GM20431 (cell line): ENCODE measurements at regions not wholly inside any gene's neighbourhood (a gene's known extent, or its start where the extent isn't known, plus 50 kb on each side); places are given as distances from the start of the nearest gene placed in this dataset.

Experiments used
- in situ Hi-C: fragments of 300-500 bp; cut with MseI, MboI; formaldehyde crosslinking; loops from one replicate; pipeline ENCODE4 v1.15.0; 2020; ENCODE audit warnings: low sequenced_read_pairs; ENCODE audit not compliant: unreplicated experiment

DNA sequence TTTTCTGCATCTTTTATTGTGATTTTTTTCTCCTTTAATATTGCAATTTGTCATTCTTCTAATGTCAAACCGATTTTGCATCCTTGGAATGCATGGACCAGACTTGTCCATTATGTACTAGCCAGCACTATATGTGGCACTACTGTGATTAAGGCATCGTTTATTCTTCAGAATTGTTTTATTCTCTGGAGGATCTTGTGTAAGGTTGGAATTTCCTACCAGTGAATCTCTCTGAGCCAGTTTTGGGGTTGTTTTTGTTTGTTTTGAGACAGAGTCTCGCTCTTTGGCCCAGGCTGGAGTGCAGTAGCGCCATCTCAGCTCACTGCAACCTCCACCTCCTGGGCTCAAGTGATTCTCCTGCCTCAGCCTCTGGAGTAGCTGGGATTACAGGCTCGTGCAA lies 58.5 kb downstream of the IGLL5 start:
- in situ Hi-C loops, result no loop called here

DNA sequence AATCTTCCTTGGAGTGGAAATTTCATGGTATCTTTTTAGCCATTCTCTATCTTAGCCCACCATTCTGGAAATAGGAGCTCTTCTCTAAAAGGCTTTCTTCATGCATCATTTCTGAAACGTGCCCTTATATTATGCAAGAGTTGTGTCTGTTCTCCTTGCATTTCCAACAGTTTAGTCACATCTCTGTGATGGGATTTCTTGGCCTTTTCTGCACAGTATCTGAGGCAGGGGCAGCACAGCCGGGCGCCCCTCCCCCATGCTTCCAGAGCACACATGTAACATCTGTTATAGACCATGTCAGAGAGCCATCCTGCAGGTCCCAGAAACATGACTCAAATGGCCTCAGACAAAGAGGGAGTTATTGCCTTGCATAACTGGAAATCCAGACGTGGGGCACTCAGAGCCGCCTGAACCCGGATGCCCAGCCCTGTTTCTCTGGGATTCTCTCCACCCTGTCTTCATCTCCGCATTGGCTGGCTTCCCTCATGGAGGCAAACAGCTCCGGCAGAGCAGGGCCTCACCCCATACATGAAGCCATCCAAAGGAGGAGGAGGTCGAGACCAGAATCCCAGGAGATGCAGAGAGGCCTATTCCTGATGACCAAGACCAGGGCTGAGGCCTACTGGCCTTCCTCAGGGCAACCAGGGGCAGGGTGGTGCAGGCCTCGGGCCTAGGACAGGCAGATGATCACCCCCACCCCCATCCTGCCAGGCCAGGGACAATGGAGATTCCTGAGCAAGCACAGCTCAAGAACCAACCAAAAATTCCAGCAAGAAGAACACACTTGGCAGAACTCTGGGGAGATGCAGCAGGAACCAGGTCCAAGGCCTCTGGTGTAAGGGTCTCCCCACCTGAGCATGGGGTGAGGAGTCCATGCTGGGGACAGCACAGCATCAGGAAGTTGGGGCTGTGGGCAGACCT lies 61.3 kb downstream of the IGLL5 start:
- in situ Hi-C loops, result no loop called here

GRCh38 chr22:22949953-22950352 lies 62.3 kb downstream of the IGLL5 start:
- in situ Hi-C loops, result loop anchor here (10.0 to 25.0 kb wide), 3 partner anchors 95 to 437 kb away; no protein-coding TSS in a partner anchor

GRCh38 chr22:22951035-22951434 lies 63.4 kb downstream of the IGLL5 start:
- in situ Hi-C loops, result loop anchor here (10.0 to 25.0 kb wide), 3 partner anchors 96 to 436 kb away; no protein-coding TSS in a partner anchor

DNA sequence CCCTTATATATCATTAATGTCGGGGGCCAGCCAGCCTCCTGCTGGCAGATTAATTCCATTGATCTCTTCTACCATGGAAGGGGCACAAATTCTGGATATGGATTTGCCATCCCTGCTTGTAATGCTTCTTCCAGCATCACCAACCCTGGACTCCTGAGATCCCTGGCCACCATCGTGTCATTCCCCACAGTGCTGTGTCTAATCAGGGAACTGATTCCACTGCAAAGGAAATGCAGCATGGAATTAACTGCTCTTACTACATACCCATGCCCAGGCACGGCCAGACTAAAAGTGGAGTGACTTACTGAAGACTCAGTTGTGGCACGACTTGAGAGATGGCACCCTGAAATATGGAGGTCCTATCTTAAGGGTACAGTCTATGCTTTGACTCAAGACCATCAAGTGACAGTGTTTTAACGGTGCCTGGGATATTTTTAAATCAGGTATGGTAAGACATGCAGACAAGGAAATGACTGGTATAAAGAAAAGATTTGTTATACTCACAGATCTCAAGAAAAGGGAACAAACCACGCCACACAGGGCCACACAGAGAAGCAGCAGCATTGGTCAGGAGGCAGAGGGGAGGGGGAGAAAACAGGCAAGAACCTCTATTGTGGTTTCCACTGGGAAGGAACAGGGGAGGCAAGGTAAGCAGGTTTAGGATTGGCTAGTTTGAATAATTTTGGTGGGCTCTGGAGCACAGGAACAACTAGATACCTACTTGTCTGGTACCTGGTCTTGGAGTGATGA lies 65.1 kb downstream of the IGLL5 start:
- in situ Hi-C loops, result loop anchor here (10.0 to 25.0 kb wide), 3 partner anchors 98 to 435 kb away; no protein-coding TSS in a partner anchor

GRCh38 chr22:22953791-22954190 lies 66.2 kb downstream of the IGLL5 start:
- in situ Hi-C loops, result loop anchor here (10.0 to 25.0 kb wide), 3 partner anchors 99 to 434 kb away; no protein-coding TSS in a partner anchor

- in situ Hi-C loops, result loop anchor here (10.0 to 25.0 kb wide), 3 partner anchors 100 to 433 kb away; no protein-coding TSS in a partner anchor
Measured at GRCh38 chr22:22954656-22955055, 67.0 kb downstream of the IGLL5 start.

DNA sequence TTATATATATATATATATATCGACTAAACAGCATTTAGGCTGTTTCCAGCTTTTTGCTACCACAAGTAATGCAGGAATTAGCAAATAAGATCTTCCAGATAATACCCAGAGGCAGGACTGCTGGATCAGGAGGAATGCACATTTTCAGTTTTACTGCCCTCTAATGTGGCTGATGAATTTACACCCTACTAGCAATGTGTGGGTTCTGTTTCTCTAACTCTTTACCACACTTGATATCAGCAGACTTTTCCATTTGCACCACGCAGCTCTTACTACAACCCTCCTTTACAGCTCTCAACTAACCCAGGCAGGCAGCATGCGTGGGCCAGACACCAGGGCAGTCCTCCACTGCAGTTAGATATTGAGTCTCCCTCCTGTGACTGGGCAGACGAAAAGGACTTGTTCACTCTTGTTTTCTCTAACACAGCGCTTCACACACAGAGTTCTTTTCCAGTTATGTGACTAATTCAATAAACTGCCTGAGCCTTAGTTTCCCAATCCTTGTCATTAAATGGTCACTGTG lies 67.7 kb downstream of the IGLL5 start:
- in situ Hi-C loops, result loop anchor here (10.0 to 25.0 kb wide), 3 partner anchors 101 to 432 kb away; no protein-coding TSS in a partner anchor

GRCh38 chr22:22955866-22956535 lies 68.4 kb downstream of the IGLL5 start:
- in situ Hi-C loops, result loop anchor here (10.0 to 25.0 kb wide), 3 partner anchors 101 to 431 kb away; no protein-coding TSS in a partner anchor

DNA sequence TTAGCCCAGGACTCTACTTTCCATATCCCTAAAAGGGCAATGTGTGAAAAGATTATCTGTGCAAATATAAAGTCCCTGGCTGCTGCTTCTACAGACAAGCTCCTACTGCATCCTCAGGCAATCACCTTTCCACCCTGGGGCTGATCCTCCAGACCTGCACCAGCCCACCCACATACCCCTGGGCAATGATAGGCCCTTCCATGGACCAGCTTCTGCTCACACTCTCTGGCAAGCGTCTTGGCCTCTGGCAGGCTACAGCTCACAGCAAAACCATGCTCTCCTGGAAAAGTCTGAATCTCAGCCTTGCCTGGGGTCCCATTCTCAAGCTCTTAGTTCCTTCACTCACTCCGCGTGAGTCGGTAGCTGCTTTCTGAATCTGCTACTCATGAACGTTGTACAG lies 69.5 kb downstream of the IGLL5 start:
- in situ Hi-C loops, result loop anchor here (10.0 to 25.0 kb wide), 3 partner anchors 102 to 430 kb away; no protein-coding TSS in a partner anchor

GRCh38 chr22:22958621-22959020 lies 71.0 kb downstream of the IGLL5 start:
- in situ Hi-C loops, result loop anchor here (10.0 to 25.0 kb wide), 3 partner anchors 104 to 429 kb away; no protein-coding TSS in a partner anchor

GRCh38 chr22:22959147-22959827 lies 71.7 kb downstream of the IGLL5 start:
- in situ Hi-C loops, result loop anchor here (10.0 to 25.0 kb wide), 3 partner anchors 104 to 428 kb away; no protein-coding TSS in a partner anchor

DNA sequence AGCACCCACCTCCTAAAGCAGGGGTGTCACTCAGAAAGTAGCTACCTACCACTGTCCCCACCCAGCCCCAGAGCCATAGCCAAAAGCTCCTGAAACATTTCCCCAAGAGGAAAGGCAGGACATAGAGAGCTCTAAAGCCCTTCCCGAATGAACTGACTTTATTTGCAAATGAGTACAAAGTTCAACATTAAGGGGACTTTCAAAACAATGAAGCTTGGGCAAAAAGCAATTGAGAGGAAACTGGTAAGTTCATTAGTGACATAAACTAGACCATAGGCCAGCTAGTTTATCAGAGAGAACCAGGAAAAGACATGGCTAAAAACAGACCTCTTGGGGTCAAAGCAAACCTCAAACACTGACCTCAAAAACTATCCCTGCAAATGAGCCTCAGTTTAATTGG lies 72.7 kb downstream of the IGLL5 start:
- in situ Hi-C loops, result loop anchor here (10.0 to 25.0 kb wide), 3 partner anchors 164 to 427 kb away; no protein-coding TSS in a partner anchor

GRCh38 chr22:22961574-22961973 lies 74.0 kb downstream of the IGLL5 start:
- in situ Hi-C loops, result loop anchor here (10.0 to 25.0 kb wide), 3 partner anchors 163 to 426 kb away; no protein-coding TSS in a partner anchor

DNA sequence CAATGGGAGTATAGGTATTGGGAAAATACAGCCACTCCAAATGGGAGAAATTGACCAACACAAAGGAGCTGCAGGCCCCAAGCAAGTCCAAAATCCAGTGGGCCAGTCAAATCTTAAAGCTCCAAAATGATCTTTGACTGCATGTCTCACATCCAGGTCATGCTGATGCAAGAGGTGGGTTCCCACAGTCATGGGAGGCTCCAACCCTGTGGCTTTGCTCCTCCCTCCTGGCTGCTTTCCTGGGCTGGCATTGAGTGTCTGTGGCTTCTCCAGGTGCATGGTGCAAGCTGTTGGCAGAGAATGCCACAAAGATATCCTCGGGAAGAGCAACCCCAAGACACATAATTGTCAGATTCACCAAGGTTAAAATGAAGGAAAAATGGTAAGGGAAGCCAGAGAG lies 80.8 kb downstream of the IGLL5 start:
- in situ Hi-C loops, result loop anchor here (10.0 to 25.0 kb wide), 3 partner anchors 156 to 419 kb away; no protein-coding TSS in a partner anchor

- in situ Hi-C loops, result loop anchor here (25.0 kb wide), 1 partner anchor 415 kb away; no protein-coding TSS in a partner anchor
Measured at GRCh38 chr22:22972605-22973004, 85.0 kb downstream of the IGLL5 start.

DNA sequence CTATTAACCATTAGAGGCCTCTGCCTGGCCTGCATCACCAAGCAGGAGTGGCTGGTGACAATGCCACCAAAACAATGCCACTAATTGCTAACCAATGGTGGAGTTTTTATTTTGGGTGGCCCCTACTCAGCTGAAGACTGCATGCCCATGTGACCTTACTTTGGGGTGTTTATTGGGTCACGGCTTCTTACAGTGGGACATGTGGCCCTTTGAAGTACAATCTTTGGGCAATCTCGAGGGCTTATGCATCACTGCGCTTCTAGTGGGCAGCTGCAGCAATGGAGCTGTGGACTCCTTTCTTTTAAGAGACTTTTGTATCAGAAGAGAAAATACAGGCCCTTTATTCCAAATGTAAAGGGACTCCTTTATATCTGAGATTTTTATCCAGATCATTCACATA lies 85.7 kb downstream of the IGLL5 start:
- in situ Hi-C loops, result loop anchor here (25.0 kb wide), 1 partner anchor 414 kb away; no protein-coding TSS in a partner anchor

GRCh38 chr22:22974156-22974555 lies 86.5 kb downstream of the IGLL5 start:
- in situ Hi-C loops, result loop anchor here (25.0 kb wide), 1 partner anchor 413 kb away; no protein-coding TSS in a partner anchor
